ENCODE measurements at regions not wholly inside any gene's neighbourhood (a gene's known extent, or its start where the extent isn't known, plus 50 kb on each side); places are given as distances from the start of the nearest gene placed in this dataset.

DNA sequence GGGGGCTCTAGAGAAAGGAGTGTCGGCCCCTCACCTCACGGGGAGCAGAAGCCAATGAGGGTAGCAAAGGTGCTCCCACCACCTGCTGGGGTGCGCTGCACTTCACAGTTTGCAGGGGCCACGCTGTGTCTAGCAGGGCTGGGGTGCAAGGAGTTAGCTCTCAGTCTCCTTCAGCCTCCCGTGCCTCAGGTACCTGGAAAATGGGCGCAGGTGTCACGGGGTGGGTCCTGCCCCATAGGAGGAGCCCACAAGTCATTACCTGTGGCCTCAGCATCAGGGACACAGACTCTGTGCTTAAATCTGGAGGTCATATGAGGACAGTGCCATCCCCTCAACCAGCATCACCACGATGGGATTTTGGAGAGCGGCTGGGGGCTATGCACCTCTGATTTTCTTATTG, 326.7 kb downstream of the ADGRD1 start:
- H3K14ac ChIP-seq (ENCODE audit: insufficient read length): no peak overlapping the region
- no peak overlapping the region for H3K23ac ChIP-seq (ENCODE audit: insufficient read length)
- no peak overlapping the region for H3K4me3 ChIP-seq (ENCODE audit: extremely low read depth in 1 of 4, insufficient read depth in 2 of 4, low read depth in 3 of 4, low read length in 4 of 4)
- no peak overlapping the region for H3K56ac ChIP-seq (replicated peaks; ENCODE audit: insufficient read length, low read depth, low read length)
- H3K79me1 ChIP-seq (ENCODE audit: low read depth, low read length): no peaks in the 10 kb centered on the region
- FAIRE-seq (no peak), DNase-seq (ENCODE audit: low read depth in 1 of 2, low spot score in 2 of 2) (no peak)
- H3K23me2 ChIP-seq (ENCODE audit: low read depth, low read length): peaks cover 4% of the 10 kb centered on the region; the same call in 1 of the 2 replicates
- ChIA-PET POLR2A (ENCODE audit: partially characterized antibody) (no interaction called here), CTCF (ENCODE audit: partially characterized antibody) (interaction anchor here (1.5 kb wide), 1 partner anchor 174 kb away, joined by 3 read pairs; no protein-coding TSS in a partner anchor)
- no peak overlapping the region for H3K27ac ChIP-seq (ENCODE audit: low read depth, low read length)
- H2BK12ac ChIP-seq (ENCODE audit: low read depth, low read length): no peak overlapping the region
- H3K79me2 ChIP-seq (ENCODE audit: control insufficient read depth in 1 of 2, insufficient read depth in 2 of 2, low read length in 2 of 2): no peaks in the 10 kb centered on the region
- no peak overlapping the region for H4K8ac ChIP-seq (ENCODE audit: extremely low read depth, insufficient read depth, low read length)
- H2BK15ac ChIP-seq (ENCODE audit: low read length): no peak overlapping the region
- H3K4ac ChIP-seq (replicated peaks; ENCODE audit: insufficient read length, low read depth, low read length): no peak overlapping the region
- no peak overlapping the region for H4K91ac ChIP-seq (replicated peaks; ENCODE audit: insufficient read length, low read length)
- H4K20me1 ChIP-seq (replicated peaks in 1 of 2; ENCODE audit: control insufficient read depth in 1 of 2, insufficient read depth in 2 of 2, low read length in 2 of 2): no peaks in the 10 kb centered on the region
- H2BK120ac ChIP-seq (replicated peaks; ENCODE audit: low read depth, low read length): no peak overlapping the region
- H3K9ac ChIP-seq (replicated peaks in 1 of 4; ENCODE audit: extremely low read depth in 1 of 4, low read depth in 3 of 4, low read length in 3 of 4): no peak overlapping the region
- H2BK5ac ChIP-seq (ENCODE audit: low read depth, low read length): no peak overlapping the region
- no peaks in the 10 kb centered on the region for H3K36me3 ChIP-seq (ENCODE audit: control insufficient read depth in 2 of 4, insufficient read depth in 4 of 4, low read length in 3 of 4)
- no peak overlapping the region for H4K5ac ChIP-seq (ENCODE audit: insufficient read length, low read depth, low read length)
- 87% methylated on average over 9 of the region's 9 CpGs; no CpG with 5 or more reads in 1 of the 2 experiments for WGBS, 2 experiments (ENCODE audit: extremely low coverage in 1 of 2, insufficient coverage in 1 of 2, insufficient read length in 1 of 2, insufficient replicate concordance in 2 of 2, low coverage in 1 of 2, low lambda C conversion rate in 2 of 2, missing lambda C conversion rate in 1 of 2)
- H2AK5ac ChIP-seq (ENCODE audit: low read depth, low read length): no peak overlapping the region
- no peak overlapping the region for H3K4me2 ChIP-seq (ENCODE audit: insufficient read depth in 1 of 2, low read depth in 2 of 2, low read length in 2 of 2)
- peaks cover 0 to 3% (median 0%) of the 10 kb centered on the region in 4 experiments; a peak in 2 of 7 replicates for H3K4me1 ChIP-seq (replicated peaks in 1 of 4; ENCODE audit: control insufficient read depth in 3 of 4, insufficient read depth in 4 of 4, low read length in 3 of 4)
- no peak overlapping the region for H3K18ac ChIP-seq (ENCODE audit: extremely low read depth, low read length)
- no peaks in the 10 kb centered on the region for H3K9me3 ChIP-seq (ENCODE audit: insufficient read depth in 2 of 2, low read depth in 1 of 2, low read length in 1 of 2)
- H3K27me3 ChIP-seq (replicated peaks in 1 of 4; ENCODE audit: control insufficient read depth in 3 of 4, extremely low read depth in 1 of 4, insufficient read depth in 3 of 4, low read length in 3 of 4): no peaks in the 10 kb centered on the region
- no peak overlapping the region for H2AFZ ChIP-seq (ENCODE audit: low read length)
- no peak overlapping the region for H2BK20ac ChIP-seq (ENCODE audit: low read length)
- TF ChIP-seq YY1 (IDR thresholded peaks at IDR 0.05; ENCODE audit: low read depth, low read length) (no peak), FOSL1 (IDR thresholded peaks at IDR 0.05; ENCODE audit: insufficient read depth, low read depth, low read length) (no peak), GTF2F1 (IDR thresholded peaks at IDR 0.05; ENCODE audit: borderline replicate concordance, low read depth, low read length) (no peak), SIRT6 (IDR thresholded peaks at IDR 0.05; ENCODE audit: low read length) (no peak), CBX5 (IDR thresholded peaks at IDR 0.05; ENCODE audit: low read depth, low read length) (no peak), RNF2 (IDR thresholded peaks at IDR 0.05; ENCODE audit: borderline replicate concordance, low read depth, low read length, missing control alignments, poor library complexity, severe bottlenecking) (no peak), NANOG (IDR thresholded peaks at IDR 0.05; ENCODE audit: insufficient read depth, low read depth, low read length, poor library complexity, severe bottlenecking) (no peak), CREB1 (IDR thresholded peaks at IDR 0.05) (no peak), KDM5A (IDR thresholded peaks at IDR 0.05; ENCODE audit: low read length) (no peak)

All from H1 (cell line).